Left hindlimb (tissue), 1 donor: ENCODE measurements at regions not wholly inside any gene's neighbourhood (a gene's known extent, or its start where the extent isn't known, plus 50 kb on each side); places are given as distances from the start of the nearest gene placed in this dataset.

Experiments used
- DNase-seq: peaks from one replicate; pipeline ENCODE4 v3.0.0-alpha.2; 2018

GRCh38 chr1:218025454-218025853 lies 259.6 kb upstream of the RRP15 start:
- no peak for DNase-seq

GRCh38 chr1:218027152-218027551 lies 257.9 kb upstream of the RRP15 start:
- no peak for DNase-seq

DNA sequence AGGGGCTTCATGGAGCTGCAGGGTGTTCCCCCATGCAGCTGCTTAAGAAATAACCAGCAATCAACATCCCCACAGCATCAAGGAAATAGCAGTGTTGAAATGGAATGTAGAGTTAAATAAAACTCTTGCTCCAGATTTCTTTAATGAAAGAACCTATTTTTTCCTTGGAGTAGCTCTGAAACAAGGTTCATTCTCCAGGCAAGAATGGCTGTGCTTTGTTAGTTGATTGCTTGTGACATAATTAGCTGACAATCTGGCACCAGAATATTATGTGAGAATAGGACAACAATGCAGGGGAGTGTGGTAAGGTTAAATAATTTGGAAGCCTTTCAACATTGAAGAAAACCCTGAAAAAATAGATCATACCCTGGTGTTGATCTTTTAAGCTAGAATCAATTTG lies 254.2 kb upstream of the RRP15 start:
- no peak for DNase-seq

DNA sequence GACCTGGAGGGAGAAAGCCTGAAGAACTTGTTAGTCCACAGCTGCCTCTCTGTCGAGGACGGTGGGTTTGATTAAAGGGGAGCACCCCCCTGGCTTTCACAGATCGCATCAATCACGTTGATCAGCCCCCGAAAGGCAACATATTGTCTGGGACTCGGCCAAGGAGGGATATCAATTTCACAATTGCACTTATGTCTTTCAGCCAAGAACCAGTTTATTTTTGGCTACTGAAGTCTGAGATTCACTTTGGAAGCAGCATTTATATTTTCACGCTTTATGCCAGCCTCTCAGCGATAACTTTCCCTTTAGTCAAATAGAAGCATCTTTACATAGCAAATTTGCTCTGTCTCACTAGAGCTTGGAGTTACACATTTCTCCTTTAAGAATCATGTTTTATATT lies 253.2 kb upstream of the RRP15 start:
- DNase-seq, result no peak

GRCh38 chr1:218034468-218034867 lies 250.6 kb upstream of the RRP15 start:
- no peak for DNase-seq

DNA sequence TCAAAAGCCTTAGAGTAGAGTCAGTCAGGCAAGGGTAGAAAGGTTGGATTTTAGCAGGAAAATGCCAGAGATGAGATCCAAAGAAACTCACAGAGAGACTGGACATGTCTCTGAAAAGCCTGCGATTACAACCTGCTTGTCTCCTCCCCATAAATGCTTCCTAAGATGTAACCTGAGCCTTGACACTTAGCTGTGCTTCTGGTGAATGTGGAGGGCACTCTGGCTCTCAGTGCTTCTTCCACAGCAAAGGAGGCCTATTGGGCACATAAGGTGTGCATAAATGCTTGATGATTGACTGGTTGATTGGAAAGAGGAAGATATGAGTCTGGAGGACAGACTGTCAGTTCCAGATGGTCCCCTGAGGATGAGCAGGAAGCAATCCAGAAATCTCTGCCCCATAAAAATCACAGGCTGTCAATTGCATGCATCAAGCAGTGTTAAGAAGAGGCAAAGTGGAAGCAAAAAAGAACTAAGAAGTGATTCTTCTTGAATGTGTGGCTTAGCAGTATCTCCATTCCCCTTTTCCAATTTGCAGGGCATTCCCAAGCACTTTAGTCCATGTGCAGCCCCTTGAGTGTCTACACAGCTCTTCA lies 236.2 kb upstream of the RRP15 start:
- no peak for DNase-seq

GRCh38 chr1:218049641-218050040 lies 235.5 kb upstream of the RRP15 start:
- no peak for DNase-seq

- DNase-seq, result no peak
These were observed 226.4 kb upstream of the RRP15 start for GRCh38 chr1:218058730-218059129.

GRCh38 chr1:218064426-218064825 lies 220.7 kb upstream of the RRP15 start:
- no peak for DNase-seq

DNA sequence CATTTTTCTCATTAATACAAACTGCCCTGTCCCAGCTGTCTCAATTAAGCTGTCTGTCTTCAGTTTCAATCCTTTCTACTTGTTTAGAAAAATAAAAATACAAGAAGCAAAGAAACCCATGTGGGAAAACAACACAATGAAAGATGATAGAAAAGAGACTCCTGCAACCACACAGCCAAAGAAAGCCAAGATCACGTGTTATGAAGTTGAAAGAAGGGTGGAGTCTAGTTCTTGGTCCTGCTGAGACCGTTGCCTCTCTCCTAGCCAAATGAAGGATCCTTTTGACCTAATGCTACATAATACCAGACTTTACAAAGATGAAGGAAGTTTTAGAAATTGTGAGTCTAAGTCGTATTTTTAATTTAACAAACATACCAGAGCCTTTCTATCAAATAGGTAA lies 218.8 kb upstream of the RRP15 start:
- no peak for DNase-seq

- no peak for DNase-seq
These were observed 216.9 kb upstream of the RRP15 start for GRCh38 chr1:218068241-218068640.

GRCh38 chr1:218069180-218069579 lies 215.9 kb upstream of the RRP15 start:
- DNase-seq, result no peak

DNA sequence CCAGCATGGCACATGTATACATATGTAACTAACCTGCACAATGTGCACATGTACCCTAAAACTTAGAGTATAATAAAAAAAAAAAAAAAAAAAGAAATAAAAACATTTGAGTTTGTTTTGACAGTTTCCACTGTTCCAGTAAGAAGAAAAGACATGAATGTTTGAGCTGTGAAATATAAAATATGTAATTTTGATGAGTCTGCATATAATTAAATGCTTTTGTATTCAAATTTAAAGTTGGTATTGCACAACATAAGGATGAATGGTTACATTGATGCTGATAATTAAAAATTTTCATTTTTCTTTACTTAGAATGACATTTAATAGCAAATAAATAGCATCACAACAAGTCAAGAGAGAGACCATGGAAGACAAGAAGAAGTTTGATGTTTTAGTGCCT lies 212.0 kb upstream of the RRP15 start:
- no peak for DNase-seq

GRCh38 chr1:218078916-218079315 lies 206.2 kb upstream of the RRP15 start:
- no peak for DNase-seq

DNA sequence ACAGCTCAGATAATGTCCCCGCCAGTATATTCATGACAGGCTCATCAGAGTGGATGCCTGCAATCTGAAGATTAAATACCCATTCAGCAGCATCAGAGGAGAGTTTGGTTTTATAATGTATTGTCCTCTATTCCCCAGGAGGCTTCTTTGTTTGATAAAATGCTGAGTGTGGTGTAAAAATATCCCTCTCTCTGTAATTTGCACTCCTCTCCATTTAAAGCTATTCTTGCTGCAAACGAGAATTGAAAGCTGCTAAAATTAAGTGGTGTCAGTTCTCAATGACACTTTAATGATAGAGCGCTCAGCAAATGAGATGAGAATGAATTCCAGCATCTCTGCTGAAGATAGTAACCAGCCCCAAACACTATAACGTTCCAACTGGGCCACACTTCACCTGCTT lies 205.7 kb upstream of the RRP15 start:
- DNase-seq, result no peak

- no peak for DNase-seq
These were observed 205.3 kb upstream of the RRP15 start for GRCh38 chr1:218079820-218080219.

GRCh38 chr1:218080863-218081262 lies 204.2 kb upstream of the RRP15 start:
- no peak for DNase-seq

DNA sequence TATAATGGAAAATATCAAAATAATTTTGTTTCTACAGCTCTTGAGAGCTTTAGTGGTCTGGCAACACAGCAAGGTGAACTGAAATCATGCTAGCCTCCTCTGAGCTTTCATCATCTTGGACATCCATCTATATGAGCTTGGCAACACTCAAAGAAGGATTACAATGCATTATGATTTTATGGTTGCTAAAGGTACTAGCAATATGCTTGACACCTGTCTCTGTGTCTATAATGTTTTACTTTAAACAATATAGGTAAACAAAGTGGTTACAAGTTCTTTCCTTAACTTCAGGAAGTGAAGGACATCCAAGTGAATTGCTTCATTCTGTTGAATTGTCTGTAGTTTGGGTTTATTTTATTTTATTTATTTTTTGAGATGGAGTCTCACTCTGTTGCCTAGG lies 203.7 kb upstream of the RRP15 start:
- DNase-seq, result no peak

DNA sequence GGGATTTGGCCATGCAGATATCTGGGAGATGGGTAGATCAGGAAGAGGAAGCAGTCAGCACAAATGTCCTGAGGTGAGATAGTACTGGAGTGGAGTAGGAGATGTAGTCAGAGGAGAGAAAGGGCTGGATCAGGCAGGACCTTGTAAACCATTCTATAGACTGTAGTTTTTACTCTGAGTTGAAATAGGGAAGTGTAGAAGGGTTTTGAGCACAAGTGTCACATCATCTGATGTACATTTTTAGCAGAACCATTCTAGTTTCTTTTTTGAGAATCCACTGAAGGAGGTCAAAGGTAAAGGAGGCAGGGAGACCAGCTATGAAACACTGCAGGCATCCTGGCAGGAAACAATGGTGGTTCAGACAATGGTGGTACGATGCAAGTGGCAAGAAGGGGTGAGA lies 194.6 kb upstream of the RRP15 start:
- no peak for DNase-seq

DNA sequence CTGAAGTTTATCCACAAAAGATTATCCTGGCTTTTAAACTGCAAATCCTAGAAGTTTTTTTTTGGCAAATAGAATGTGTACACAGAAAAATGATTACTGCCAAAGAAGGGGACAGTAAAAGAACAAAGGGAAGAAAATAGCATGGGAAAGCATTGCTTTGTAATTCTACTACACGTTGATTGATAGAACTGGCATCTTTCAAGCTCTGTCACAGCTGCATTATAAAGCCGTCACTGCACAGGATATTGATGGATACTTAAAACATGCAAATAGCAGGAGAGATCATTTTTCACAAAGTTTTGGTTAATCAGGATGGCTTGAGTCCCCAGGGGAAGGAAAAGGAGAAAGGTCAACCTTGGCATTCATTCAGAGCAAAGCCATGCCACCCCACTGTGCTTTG lies 183.7 kb upstream of the RRP15 start:
- no peak for DNase-seq

GRCh38 chr1:218108034-218108433 lies 177.1 kb upstream of the RRP15 start:
- no peak for DNase-seq

DNA sequence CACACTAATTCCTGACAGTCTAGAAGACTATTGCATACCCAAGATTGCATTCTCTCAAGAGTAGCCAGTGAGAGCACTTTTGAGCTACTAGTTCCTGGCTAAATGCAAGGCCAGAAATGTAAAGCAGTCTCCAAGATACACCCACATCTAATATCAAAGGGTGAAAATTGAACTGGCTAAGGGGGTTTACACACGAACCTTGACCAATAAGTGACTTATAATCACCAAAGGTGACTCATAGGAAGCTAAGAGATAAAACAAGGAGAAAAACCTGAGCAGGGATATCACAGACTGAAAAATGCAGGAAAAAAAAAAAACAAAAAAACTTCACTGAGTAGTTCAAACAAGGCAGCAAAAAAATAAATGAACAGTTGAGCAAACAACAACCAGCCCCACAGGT lies 172.2 kb upstream of the RRP15 start:
- DNase-seq, result no peak

GRCh38 chr1:218123968-218124367 lies 161.1 kb upstream of the RRP15 start:
- no peak for DNase-seq

DNA sequence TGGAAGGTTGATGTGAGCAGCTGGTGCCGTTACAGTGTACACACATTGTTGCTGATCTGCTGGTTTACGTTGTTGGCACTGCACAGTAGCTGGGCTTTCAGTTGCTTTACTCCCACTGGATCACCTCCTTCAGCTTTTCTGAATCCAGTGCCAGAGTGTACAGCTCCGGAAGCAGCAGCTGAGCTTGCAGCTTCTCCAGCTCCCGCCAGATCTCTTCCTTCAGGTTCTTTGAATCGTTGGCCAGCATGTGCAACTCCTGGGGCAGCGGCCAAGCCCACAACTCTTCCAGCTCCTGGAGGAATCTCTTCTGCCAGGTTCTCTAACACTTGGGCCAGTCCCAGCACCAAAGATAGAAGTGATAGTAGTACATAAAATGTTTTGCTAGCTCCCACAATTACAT lies 149.7 kb upstream of the RRP15 start:
- no peak for DNase-seq

DNA sequence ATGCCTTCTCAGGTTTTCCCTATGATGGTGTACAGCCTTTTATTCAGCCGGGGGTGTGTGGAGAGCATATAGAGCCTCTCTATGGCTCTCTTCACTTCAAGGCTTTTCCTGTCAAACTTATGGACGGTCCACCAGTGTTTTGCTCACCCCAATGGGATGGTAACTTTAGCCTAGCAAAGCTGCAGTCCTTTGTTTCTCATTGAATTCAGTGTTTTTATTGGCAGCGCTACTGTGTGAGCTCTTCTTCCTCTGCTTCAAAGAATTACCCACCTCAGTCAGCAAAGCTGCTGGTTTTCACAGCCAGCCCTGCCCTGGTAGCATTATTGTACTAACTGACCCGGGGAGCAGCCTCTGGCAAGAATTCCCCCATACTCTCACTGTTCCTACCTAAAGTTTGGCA lies 145.3 kb upstream of the RRP15 start:
- no peak for DNase-seq

- DNase-seq, result no peak
These were observed 128.5 kb upstream of the RRP15 start for GRCh38 chr1:218156595-218156994.
